Type B pancreatic cell (in vitro differentiated cells): ENCODE measurements at regions not wholly inside any gene's neighbourhood (a gene's known extent, or its start where the extent isn't known, plus 50 kb on each side); places are given as distances from the start of the nearest gene placed in this dataset.

Experiments used
- DNase-seq: peaks from one replicate; pipeline ENCODE4 v3.0.0; 2021; ENCODE audit warnings: mixed read lengths; ENCODE audit not compliant: unreplicated experiment; ENCODE audit errors: extremely low spot score
- H3K27ac Mint-ChIP-seq: 2 replicates; pipeline ENCODE4 v1.8.0; 2021; ENCODE audit warnings: mild to moderate bottlenecking, mixed read lengths
- H3K27me3 Mint-ChIP-seq: 2 replicates; pipeline ENCODE4 v1.8.0; 2021; ENCODE audit warnings: mixed read lengths
- H3K36me3 Mint-ChIP-seq: 2 replicates; pipeline ENCODE4 v1.8.0; 2021; ENCODE audit warnings: mixed read lengths
- H3K4me1 Mint-ChIP-seq: one replicate; pipeline ENCODE4 v1.8.0; 2021; ENCODE audit warnings: mixed read lengths; ENCODE audit not compliant: unreplicated experiment
- H3K4me3 Mint-ChIP-seq: 2 replicates; pipeline ENCODE4 v1.8.0; 2021; ENCODE audit warnings: mild to moderate bottlenecking, mixed read lengths
- H3K9me3 Mint-ChIP-seq: 2 replicates; pipeline ENCODE4 v1.8.0; 2021; ENCODE audit warnings: mixed read lengths
- TF ChIP-seq, protein P1 (sequence below): fragments of 200-600 bp; sonication (generic); conservative IDR thresholded peaks from 2 replicates; pipeline ENCODE4 v1.5.0; 2021; ENCODE audit warnings: antibody characterized with exemption, mild to moderate bottlenecking

DNA sequence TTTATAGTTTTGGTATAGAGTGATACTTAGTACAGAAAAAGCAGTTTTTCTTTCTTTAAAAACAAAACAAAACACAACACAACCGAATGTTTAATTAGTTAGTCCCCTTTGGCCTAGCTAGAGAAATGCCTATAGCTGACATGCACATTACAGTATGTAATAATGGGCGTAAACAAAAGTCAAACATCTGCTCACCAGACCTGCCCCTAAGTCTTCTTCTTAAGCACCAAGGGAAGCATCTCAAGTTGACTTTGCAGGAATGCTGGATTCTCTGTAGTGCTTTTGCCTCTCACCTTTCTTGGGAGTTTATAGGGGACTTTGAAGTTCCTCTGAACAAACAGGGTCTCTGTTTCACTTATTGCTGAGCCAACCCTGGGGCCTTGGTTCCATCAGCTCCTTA is 143.7 kb downstream of the TM2D1 start:
- Mint-ChIP-seq H3K9me3 (no peaks in the 10 kb centered on the region), H3K27me3 (peaks cover 5% of the 10 kb centered on the region), H3K36me3 (no peaks in the 10 kb centered on the region), H3K4me1 (peaks cover 6% of the 10 kb centered on the region), H3K27ac (no peak overlapping the region), H3K4me3 (no peak overlapping the region)
- TF ChIP-seq, protein P1, sequence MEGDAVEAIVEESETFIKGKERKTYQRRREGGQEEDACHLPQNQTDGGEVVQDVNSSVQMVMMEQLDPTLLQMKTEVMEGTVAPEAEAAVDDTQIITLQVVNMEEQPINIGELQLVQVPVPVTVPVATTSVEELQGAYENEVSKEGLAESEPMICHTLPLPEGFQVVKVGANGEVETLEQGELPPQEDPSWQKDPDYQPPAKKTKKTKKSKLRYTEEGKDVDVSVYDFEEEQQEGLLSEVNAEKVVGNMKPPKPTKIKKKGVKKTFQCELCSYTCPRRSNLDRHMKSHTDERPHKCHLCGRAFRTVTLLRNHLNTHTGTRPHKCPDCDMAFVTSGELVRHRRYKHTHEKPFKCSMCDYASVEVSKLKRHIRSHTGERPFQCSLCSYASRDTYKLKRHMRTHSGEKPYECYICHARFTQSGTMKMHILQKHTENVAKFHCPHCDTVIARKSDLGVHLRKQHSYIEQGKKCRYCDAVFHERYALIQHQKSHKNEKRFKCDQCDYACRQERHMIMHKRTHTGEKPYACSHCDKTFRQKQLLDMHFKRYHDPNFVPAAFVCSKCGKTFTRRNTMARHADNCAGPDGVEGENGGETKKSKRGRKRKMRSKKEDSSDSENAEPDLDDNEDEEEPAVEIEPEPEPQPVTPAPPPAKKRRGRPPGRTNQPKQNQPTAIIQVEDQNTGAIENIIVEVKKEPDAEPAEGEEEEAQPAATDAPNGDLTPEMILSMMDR = no peak
- DNase-seq = no peak

DNA sequence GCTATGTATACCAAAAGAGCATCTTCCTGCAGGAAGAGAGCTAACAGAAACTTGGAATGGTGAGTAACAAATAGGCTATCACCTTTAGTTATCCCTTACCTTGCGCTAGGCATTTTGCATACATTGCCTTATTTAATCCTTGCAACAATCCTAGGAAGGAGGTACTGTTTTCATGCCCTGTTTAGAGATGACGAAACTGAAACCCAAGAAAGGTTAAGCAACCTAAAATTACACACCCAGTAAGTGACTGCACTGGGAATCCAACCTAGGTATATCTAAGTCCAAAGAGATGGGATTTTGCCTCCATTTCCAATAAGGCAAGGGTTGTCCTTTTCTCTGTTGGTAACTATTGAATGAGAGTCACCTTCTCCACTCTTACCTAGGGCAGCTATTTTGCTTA is 144.5 kb downstream of the TM2D1 start:
- TF ChIP-seq, protein P1 = no peak
- H3K4me3 Mint-ChIP-seq = no peak overlapping the region
- peaks cover 1% of the 10 kb centered on the region for H3K4me1 Mint-ChIP-seq
- no peaks in the 10 kb centered on the region for H3K36me3 Mint-ChIP-seq
- H3K27me3 Mint-ChIP-seq = peaks cover 7% of the 10 kb centered on the region
- no peak for DNase-seq
- no peaks in the 10 kb centered on the region for H3K9me3 Mint-ChIP-seq
- no peak overlapping the region for H3K27ac Mint-ChIP-seq

DNA sequence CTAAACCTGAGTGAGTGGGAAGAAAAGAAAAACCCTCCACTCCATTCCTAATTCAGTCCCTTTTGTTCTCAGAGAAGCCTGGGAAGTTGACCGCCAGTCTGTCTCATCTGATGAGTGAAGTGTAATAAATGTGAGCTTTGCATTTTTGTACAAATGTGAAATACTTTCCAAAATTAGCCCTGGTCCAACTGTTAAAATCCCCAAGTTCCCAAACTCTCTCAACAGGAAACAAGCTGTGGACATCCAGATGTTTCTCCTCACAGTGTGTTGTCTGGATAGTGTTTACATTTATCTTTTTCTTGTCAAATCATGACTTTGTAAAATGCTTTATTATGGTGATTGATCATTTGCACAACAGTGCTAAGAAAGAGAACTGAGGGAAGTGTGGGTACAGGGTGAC is 145.1 kb downstream of the TM2D1 start:
- Mint-ChIP-seq H3K27ac (no peak overlapping the region), H3K4me3 (no peak overlapping the region), H3K4me1 (no peaks in the 10 kb centered on the region), H3K27me3 (peaks cover 7% of the 10 kb centered on the region), H3K36me3 (no peaks in the 10 kb centered on the region), H3K9me3 (no peaks in the 10 kb centered on the region)
- TF ChIP-seq, protein P1 = no peak
- DNase-seq = no peak

DNA sequence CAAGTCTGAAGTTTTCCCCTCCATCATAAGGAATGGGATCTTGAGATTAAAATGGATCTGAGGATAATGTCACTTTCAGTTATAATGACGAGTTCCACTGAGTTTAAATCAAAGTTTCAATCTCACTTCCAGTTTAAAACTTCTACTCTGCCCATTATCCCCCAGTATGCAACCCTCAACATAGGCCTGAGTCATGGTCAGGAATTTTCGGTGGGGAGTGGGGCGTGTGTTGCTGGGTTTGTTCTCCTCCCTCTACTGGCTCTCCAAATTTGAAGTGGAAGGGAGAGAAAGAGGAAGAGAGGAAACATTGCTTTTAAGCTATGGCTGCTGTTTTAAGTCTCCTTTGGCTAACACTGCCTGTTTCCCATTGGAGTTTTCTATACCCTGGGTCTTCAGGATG is 152.9 kb downstream of the TM2D1 start:
- peaks cover 7% of the 10 kb centered on the region for H3K27me3 Mint-ChIP-seq
- no peak overlapping the region for H3K4me3 Mint-ChIP-seq
- H3K27ac Mint-ChIP-seq = no peak overlapping the region
- no peaks in the 10 kb centered on the region for H3K36me3 Mint-ChIP-seq
- peaks cover 4% of the 10 kb centered on the region for H3K9me3 Mint-ChIP-seq
- peaks cover 6% of the 10 kb centered on the region for H3K4me1 Mint-ChIP-seq
- no peak for DNase-seq
- TF ChIP-seq, protein P1 = no peak

DNA sequence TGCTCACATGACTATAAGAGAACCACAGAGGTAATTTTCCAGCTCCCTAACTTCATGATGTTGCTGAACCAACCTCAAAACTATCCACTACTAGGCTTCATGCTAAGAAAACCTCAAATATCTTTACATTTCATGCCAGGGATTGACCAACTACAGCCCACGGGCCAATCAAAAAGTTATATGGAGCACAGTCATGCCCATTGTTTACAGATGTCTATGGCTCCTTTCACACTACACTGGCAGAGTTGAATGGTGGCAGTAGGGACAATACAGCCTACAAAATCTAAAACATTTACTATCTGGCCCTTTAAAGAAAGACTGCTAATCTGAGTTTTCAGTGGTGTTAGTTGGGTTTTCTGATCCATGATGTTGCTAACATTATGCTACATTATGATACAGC is 154.8 kb downstream of the TM2D1 start:
- Mint-ChIP-seq H3K36me3 (no peaks in the 10 kb centered on the region), H3K27me3 (no peaks in the 10 kb centered on the region), H3K4me3 (no peak overlapping the region), H3K9me3 (peaks cover 7% of the 10 kb centered on the region), H3K4me1 (peaks cover 6% of the 10 kb centered on the region), H3K27ac (no peak overlapping the region)
- TF ChIP-seq, protein P1 = no peak
- DNase-seq = no peak

DNA sequence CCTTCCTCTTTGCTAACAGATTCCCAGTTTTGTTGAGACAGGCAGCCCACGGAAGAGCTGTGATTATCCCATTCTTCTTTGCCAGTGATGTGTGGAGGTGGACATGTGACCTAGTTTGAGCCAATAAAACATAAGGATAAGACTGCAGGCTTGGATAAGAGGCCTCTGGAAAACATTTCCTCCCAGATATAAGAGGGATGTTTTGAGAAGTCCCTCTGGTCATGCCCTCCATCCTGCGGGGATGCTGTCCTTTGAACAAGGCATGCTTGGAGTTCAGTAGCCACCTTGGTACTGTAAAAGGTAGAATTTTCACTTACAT is 155.7 kb downstream of the TM2D1 start:
- no peak overlapping the region for H3K27ac Mint-ChIP-seq
- no peak for DNase-seq
- TF ChIP-seq, protein P1 = no peak
- no peaks in the 10 kb centered on the region for H3K27me3 Mint-ChIP-seq
- H3K9me3 Mint-ChIP-seq = peaks cover 11% of the 10 kb centered on the region
- no peak overlapping the region for H3K4me3 Mint-ChIP-seq
- H3K4me1 Mint-ChIP-seq = peaks cover 6% of the 10 kb centered on the region
- no peaks in the 10 kb centered on the region for H3K36me3 Mint-ChIP-seq
